SK-N-MC (cell line): ENCODE measurements at regions not wholly inside any gene's neighbourhood (a gene's known extent, or its start where the extent isn't known, plus 50 kb on each side); places are given as distances from the start of the nearest gene placed in this dataset.

Experiments used
- EZH2 ChIP-seq: fragments of 200-600 bp; sonication (generic); IDR thresholded peaks from one replicate; pipeline ENCODE4 v1.6.1; 2017; ENCODE audit warnings: antibody characterized with exemption
- FOXP2 ChIP-seq: optimal IDR thresholded peaks from 2 replicates; pipeline ENCODE3; 2011; ENCODE audit warnings: mild to moderate bottlenecking, moderate library complexity; ENCODE audit not compliant: insufficient read depth; ENCODE audit errors: extremely low read length, control extremely low read depth
- POLR2AphosphoS5 ChIP-seq: IDR thresholded peaks from 2 replicates; pipeline ENCODE4 v1.6.1; 2012; ENCODE audit warnings: mild to moderate bottlenecking, low read depth, low read length, borderline replicate concordance

- no peak for TF ChIP-seq POLR2AphosphoS5
- no peak for TF ChIP-seq EZH2
- TF ChIP-seq FOXP2, result no peak
Measured at GRCh38 chr17:6257336-6257735, 177.6 kb downstream of the AIPL1 start.
